DOHH2 (cell line): ENCODE measurements at regions not wholly inside any gene's neighbourhood (a gene's known extent, or its start where the extent isn't known, plus 50 kb on each side); places are given as distances from the start of the nearest gene placed in this dataset.

Experiments used
- H3F3A ChIP-seq: fragments of 200-600 bp; sonication (generic), shearing (Covaris generic); 2 replicates; pipeline ENCODE4 v1.6.0; 2016; ENCODE audit warnings: antibody characterized with exemption, mild to moderate bottlenecking; ENCODE audit not compliant: control insufficient read depth, insufficient read depth
- H3K27ac ChIP-seq: fragments of 200-600 bp; sonication (generic); 2 replicates; pipeline ENCODE4 v1.5.1; 2014; ENCODE audit warnings: low read depth, mild to moderate bottlenecking, low read length, moderate library complexity
- H3K27me3 ChIP-seq: fragments of 200-600 bp; sonication (generic); 2 replicates; pipeline ENCODE4 v1.6.1; 2014; ENCODE audit warnings: mild to moderate bottlenecking, low read length, mixed read lengths; ENCODE audit not compliant: control insufficient read depth
- H3K36me3 ChIP-seq: fragments of 200-600 bp; sonication (generic); 2 replicates; pipeline ENCODE4 v1.6.1; 2014; ENCODE audit warnings: mild to moderate bottlenecking, low read length, moderate library complexity, mixed read lengths; ENCODE audit not compliant: control insufficient read depth
- H3K4me1 ChIP-seq: fragments of 200-600 bp; sonication (generic); 2 replicates; pipeline ENCODE4 v1.6.1; 2014; ENCODE audit warnings: mild to moderate bottlenecking, low read length, mixed read lengths; ENCODE audit not compliant: control insufficient read depth
- H3K4me2 ChIP-seq: fragments of 200-600 bp; sonication (generic); 2 replicates; pipeline ENCODE4 v1.6.0; 2014; ENCODE audit warnings: mild to moderate bottlenecking, low read length, moderate library complexity
- H3K4me3 ChIP-seq: fragments of 200-600 bp; sonication (generic); 2 replicates; pipeline ENCODE4 v1.5.1; 2014; ENCODE audit warnings: mild to moderate bottlenecking, low read length, mixed read lengths
- H3K79me2 ChIP-seq: fragments of 200-600 bp; sonication (generic); 2 replicates; pipeline ENCODE4 v1.6.1; 2014; ENCODE audit warnings: mild to moderate bottlenecking, low read length, mixed read lengths; ENCODE audit not compliant: control insufficient read depth
- H3K9me2 ChIP-seq: fragments of 200-600 bp; sonication (generic); replicated peaks from 2 replicates; pipeline ENCODE4 v1.6.1; 2014; ENCODE audit warnings: mild to moderate bottlenecking, low read length, mixed read lengths; ENCODE audit not compliant: control insufficient read depth
- H3K9me3 ChIP-seq: fragments of 200-600 bp; sonication (generic); 2 replicates; pipeline ENCODE4 v1.6.1; 2014; ENCODE audit warnings: antibody characterized with exemption, low read length, mixed read lengths; ENCODE audit not compliant: control insufficient read depth, insufficient read depth
- H4K20me1 ChIP-seq: fragments of 200-600 bp; sonication (generic); 2 replicates; pipeline ENCODE4 v1.6.0; 2014; ENCODE audit warnings: low read depth, mild to moderate bottlenecking, antibody characterized with exemption, low read length, moderate library complexity; ENCODE audit not compliant: control insufficient read depth, insufficient read depth
- CTCF ChIP-seq: fragments of 200-600 bp; sonication (generic); IDR thresholded peaks from one replicate; pipeline ENCODE4 v1.5.1; 2014; ENCODE audit warnings: antibody characterized with exemption, mild to moderate bottlenecking, low read depth, low read length; ENCODE audit not compliant: poor library complexity, severe bottlenecking
- EZH2phosphoT487 ChIP-seq: fragments of 200-600 bp; sonication (generic); IDR thresholded peaks from 2 replicates; pipeline ENCODE4 v1.6.1; 2017; ENCODE audit warnings: borderline replicate concordance, mild to moderate bottlenecking, antibody characterized with exemption, low read length, moderate library complexity, mixed read lengths

GRCh38 chr2:195342061-195342460 is 315.0 kb upstream of the SLC39A10 start:
- Histone ChIP-seq H4K20me1 (no peaks in the 10 kb centered on the region), H3K4me1 (peaks cover 35% of the 10 kb centered on the region), H3K9me2 (no peaks in the 10 kb centered on the region), H3K79me2 (no peaks in the 10 kb centered on the region), H3K27ac (no peak overlapping the region), H3K4me2 (no peak overlapping the region), H3F3A (no peaks in the 10 kb centered on the region), H3K9me3 (peaks cover 3% of the 10 kb centered on the region; the same call in 1 of the 2 replicates), H3K36me3 (no peaks in the 10 kb centered on the region), H3K4me3 (no peak overlapping the region), H3K27me3 (no peaks in the 10 kb centered on the region)
- TF ChIP-seq EZH2phosphoT487, result no peak
- TF ChIP-seq CTCF, result no peak

GRCh38 chr2:195338856-195339255 is 318.2 kb upstream of the SLC39A10 start:
- H3K36me3 ChIP-seq, result no peaks in the 10 kb centered on the region
- peaks cover 7% of the 10 kb centered on the region; the same call in 1 of the 2 replicates for H3K9me3 ChIP-seq
- no peak overlapping the region for H3K4me3 ChIP-seq
- H3K4me1 ChIP-seq, result peaks cover 38% of the 10 kb centered on the region
- no peak for TF ChIP-seq CTCF
- TF ChIP-seq EZH2phosphoT487, result no peak
- no peaks in the 10 kb centered on the region for H3K79me2 ChIP-seq
- H3K4me2 ChIP-seq, result no peak overlapping the region
- H3K27me3 ChIP-seq, result no peaks in the 10 kb centered on the region
- H3K9me2 ChIP-seq, result no peaks in the 10 kb centered on the region
- H3F3A ChIP-seq, result no peaks in the 10 kb centered on the region
- no peaks in the 10 kb centered on the region for H4K20me1 ChIP-seq
- H3K27ac ChIP-seq, result no peak overlapping the region

GRCh38 chr2:195337597-195337996 is 319.4 kb upstream of the SLC39A10 start:
- Histone ChIP-seq H3F3A (no peaks in the 10 kb centered on the region; the same call in 1 of the 2 replicates), H3K9me3 (peaks cover 7% of the 10 kb centered on the region; the same call in 1 of the 2 replicates), H3K36me3 (no peaks in the 10 kb centered on the region), H3K4me2 (no peak overlapping the region), H3K9me2 (no peaks in the 10 kb centered on the region), H3K4me1 (peaks cover 38% of the 10 kb centered on the region), H3K27me3 (no peaks in the 10 kb centered on the region), H4K20me1 (no peaks in the 10 kb centered on the region), H3K27ac (no peak overlapping the region), H3K4me3 (no peak overlapping the region), H3K79me2 (no peaks in the 10 kb centered on the region)
- TF ChIP-seq CTCF, result no peak
- no peak for TF ChIP-seq EZH2phosphoT487
